CD14-positive monocyte (primary cell): ENCODE measurements at regions not wholly inside any gene's neighbourhood (a gene's known extent, or its start where the extent isn't known, plus 50 kb on each side); places are given as distances from the start of the nearest gene placed in this dataset.

Experiments used
- DNase-seq, 3 donors: peaks; one replicate each; pipeline ENCODE4 v3.0.0-alpha.2; 2011 to 2022
- H2AFZ ChIP-seq: 2 replicates; pipeline ENCODE4 v1.6.0; 2012; ENCODE audit warnings: mild to moderate bottlenecking, low read depth, low read length, inconsistent platforms; ENCODE audit not compliant: insufficient read depth, poor library complexity, severe bottlenecking
- H3K27ac ChIP-seq, 2 donors: 1 replicate in 1 of 2; 2 replicates in 1 of 2; pipeline ENCODE4 v1.5.1; 2012 to 2013; ENCODE audit warnings: low read length in 2 of 2, control low read depth in 1 of 2, inconsistent platforms in 1 of 2, low read depth in 1 of 2, mild to moderate bottlenecking in 1 of 2
- H3K27me3 ChIP-seq, 2 donors: one replicate each; pipeline versions ENCODE4 v1.6.0 to v1.6.1; 2011 to 2013; ENCODE audit warnings: low read length in 2 of 2; ENCODE audit not compliant: control insufficient read depth in 2 of 2, insufficient read depth in 2 of 2
- H3K36me3 ChIP-seq, 2 donors: replicated peaks in 1 of 2; 1 replicate in 1 of 2; 2 replicates in 1 of 2; pipeline versions ENCODE4 v1.5.1 to v1.6.1; 2012 to 2013; ENCODE audit warnings: low read length in 2 of 2, control low read depth in 1 of 2, inconsistent platforms in 1 of 2, mild to moderate bottlenecking in 1 of 2; ENCODE audit not compliant: insufficient read depth in 2 of 2, control insufficient read depth in 1 of 2
- H3K4me1 ChIP-seq, 2 donors: 1 replicate in 1 of 2; 2 replicates in 1 of 2; pipeline versions ENCODE4 v1.5.1 to v1.6.1; 2012 to 2013; ENCODE audit warnings: low read length in 2 of 2, control low read depth in 1 of 2, inconsistent platforms in 1 of 2, mild to moderate bottlenecking in 1 of 2, moderate library complexity in 1 of 2; ENCODE audit not compliant: insufficient read depth in 2 of 2, control insufficient read depth in 1 of 2
- H3K4me2 ChIP-seq: replicated peaks from 2 replicates; pipeline ENCODE3; 2012; ENCODE audit warnings: low read length, moderate library complexity, mild to moderate bottlenecking; ENCODE audit not compliant: poor library complexity, severe bottlenecking; ENCODE audit errors: extremely low read depth
- H3K4me3 ChIP-seq, 3 experiments: fragments of 200-600 bp in 1 of 3; sonication (generic) in 1 of 3; replicated peaks in 1 of 3; 1 replicate in 2 of 3; 2 replicates in 1 of 3; pipeline ENCODE4 v1.5.1; 2011 to 2013; ENCODE audit warnings: low read length in 3 of 3, mild to moderate bottlenecking in 3 of 3, control low read depth in 2 of 3, low read depth in 2 of 3, inconsistent platforms in 1 of 3, moderate library complexity in 1 of 3
- H3K79me2 ChIP-seq: 2 replicates; pipeline ENCODE4 v1.6.0; 2012; ENCODE audit warnings: mild to moderate bottlenecking, control low read depth, inconsistent platforms, low read length, moderate library complexity; ENCODE audit not compliant: insufficient read depth
- H3K9ac ChIP-seq: 2 replicates; pipeline ENCODE4 v1.6.0; 2017; ENCODE audit warnings: low read length, mild to moderate bottlenecking; ENCODE audit not compliant: insufficient read depth, poor library complexity, severe bottlenecking
- H3K9me3 ChIP-seq, 2 donors: replicated peaks in 1 of 2; 1 replicate in 1 of 2; 2 replicates in 1 of 2; pipeline versions ENCODE4 v1.5.1 to v1.6.1; 2012 to 2013; ENCODE audit warnings: low read length in 2 of 2, control low read depth in 1 of 2; ENCODE audit not compliant: control insufficient read depth in 1 of 2, insufficient read depth in 1 of 2
- H4K20me1 ChIP-seq: 2 replicates; pipeline ENCODE4 v1.6.0; 2012; ENCODE audit warnings: mild to moderate bottlenecking, low read length, control low read depth, moderate library complexity; ENCODE audit not compliant: insufficient read depth
- H3K27ac Mint-ChIP-seq, 7 donors: one replicate each; pipeline ENCODE4 v1.8.0; 2020; ENCODE audit warnings: mild to moderate bottlenecking in 7 of 7, mixed read lengths in 7 of 7, moderate library complexity in 6 of 7, inconsistent platforms in 2 of 7
- H3K27me3 Mint-ChIP-seq, 3 donors: one replicate each; pipeline ENCODE4 v1.8.0; 2021 to 2022; ENCODE audit warnings: low read depth in 3 of 3, mild to moderate bottlenecking in 3 of 3, mixed read lengths in 3 of 3, moderate library complexity in 3 of 3, inconsistent platforms in 1 of 3
- H3K36me3 Mint-ChIP-seq, 2 donors: one replicate each; pipeline ENCODE4 v1.8.0; 2020; ENCODE audit warnings: mixed read lengths in 2 of 2, inconsistent platforms in 1 of 2, mild to moderate bottlenecking in 1 of 2
- H3K4me1 Mint-ChIP-seq: one replicate; pipeline ENCODE4 v1.8.0; 2020; ENCODE audit warnings: mild to moderate bottlenecking, mixed read lengths
- H3K4me3 Mint-ChIP-seq, 2 donors: one replicate each; pipeline ENCODE4 v1.8.0; 2020; ENCODE audit warnings: mild to moderate bottlenecking in 2 of 2, mixed read lengths in 2 of 2, moderate library complexity in 1 of 2
- H3K9me3 Mint-ChIP-seq, 7 donors: one replicate each; pipeline ENCODE4 v1.8.0; 2020 to 2022; ENCODE audit warnings: mixed read lengths in 7 of 7, mild to moderate bottlenecking in 6 of 7, moderate library complexity in 6 of 7, inconsistent platforms in 2 of 7
- WGBS: methylation state at CpG from one replicate; pipeline ENCODE4 v1.1.5; 2013; ENCODE audit warnings: missing lambda C conversion rate; ENCODE audit not compliant: insufficient coverage; 5-methylcytosine and 5-hydroxymethylcytosine counted together
- intact Hi-C, 2 donors: fragments of 100-400 bp; cut with micrococcal nuclease; formaldehyde crosslinking; loops; one replicate each; pipeline versions ENCODE4 v1.15.0 to v1.15.1; 2023
- TF ChIP-seq, protein P1 (sequence below): fragments of 200-600 bp; IDR thresholded peaks from one replicate; pipeline ENCODE4 v1.8.0; 2022; ENCODE audit warnings: antibody characterized with exemption, mild to moderate bottlenecking

DNA sequence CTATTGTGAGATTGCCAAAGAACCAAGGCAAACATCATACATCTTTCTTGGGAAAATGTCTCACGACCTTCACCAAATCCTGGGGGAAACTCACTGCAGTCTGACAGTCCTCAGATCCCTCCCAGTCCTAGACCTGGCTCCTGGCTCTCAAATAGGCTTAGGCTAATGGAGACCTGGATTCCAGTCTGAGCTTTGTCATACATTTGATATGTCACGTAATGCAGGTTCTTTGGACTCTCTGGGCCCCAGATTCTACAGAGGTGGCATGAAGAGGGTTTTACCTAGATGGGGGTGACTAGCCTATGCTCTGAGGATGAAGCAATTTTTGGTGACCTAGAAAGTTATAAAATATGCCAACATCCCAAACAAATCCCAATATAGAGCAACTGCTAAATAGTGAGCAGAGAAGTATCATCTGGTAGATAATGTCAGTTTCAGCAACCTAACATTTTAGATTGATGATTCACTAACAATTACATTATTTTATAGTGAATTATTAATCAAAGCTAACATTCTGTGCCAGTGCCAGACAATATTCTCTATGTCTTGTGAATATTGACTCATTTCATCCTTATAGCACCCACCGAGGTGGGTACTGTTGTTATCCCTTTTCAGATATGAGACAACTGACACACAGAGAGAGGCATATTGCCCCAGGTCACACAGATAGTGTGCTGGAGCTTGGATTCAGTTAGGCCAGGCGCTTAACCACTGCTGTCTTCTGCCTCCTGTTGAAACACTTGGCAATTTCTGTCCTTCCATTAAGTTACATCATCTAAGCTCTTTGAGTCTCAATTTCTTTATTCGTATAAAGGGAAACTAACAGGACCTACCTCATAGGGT, 195.4 kb upstream of the MAMLD1 start:
- no peaks in the 10 kb centered on the region for H3K36me3 ChIP-seq
- Mint-ChIP-seq H3K4me1 (no peaks in the 10 kb centered on the region), H3K27ac (no peak overlapping the region), H3K4me3 (no peak overlapping the region), H3K9me3 (peaks cover 0 to 2% (median 0%) of the 10 kb centered on the region in 7 donors), H3K36me3 (no peaks in the 10 kb centered on the region), H3K27me3 (peaks cover 0 to 3% (median 0%) of the 10 kb centered on the region in 3 donors)
- H3K4me2 ChIP-seq: no peak overlapping the region
- intact Hi-C loops: no loop called here
- no peak overlapping the region for H3K4me3 ChIP-seq
- no peak overlapping the region for H3K27ac ChIP-seq
- no peaks in the 10 kb centered on the region for H3K9me3 ChIP-seq
- H3K27me3 ChIP-seq: no peaks in the 10 kb centered on the region
- no peak overlapping the region for H3K9ac ChIP-seq
- TF ChIP-seq, protein P1, sequence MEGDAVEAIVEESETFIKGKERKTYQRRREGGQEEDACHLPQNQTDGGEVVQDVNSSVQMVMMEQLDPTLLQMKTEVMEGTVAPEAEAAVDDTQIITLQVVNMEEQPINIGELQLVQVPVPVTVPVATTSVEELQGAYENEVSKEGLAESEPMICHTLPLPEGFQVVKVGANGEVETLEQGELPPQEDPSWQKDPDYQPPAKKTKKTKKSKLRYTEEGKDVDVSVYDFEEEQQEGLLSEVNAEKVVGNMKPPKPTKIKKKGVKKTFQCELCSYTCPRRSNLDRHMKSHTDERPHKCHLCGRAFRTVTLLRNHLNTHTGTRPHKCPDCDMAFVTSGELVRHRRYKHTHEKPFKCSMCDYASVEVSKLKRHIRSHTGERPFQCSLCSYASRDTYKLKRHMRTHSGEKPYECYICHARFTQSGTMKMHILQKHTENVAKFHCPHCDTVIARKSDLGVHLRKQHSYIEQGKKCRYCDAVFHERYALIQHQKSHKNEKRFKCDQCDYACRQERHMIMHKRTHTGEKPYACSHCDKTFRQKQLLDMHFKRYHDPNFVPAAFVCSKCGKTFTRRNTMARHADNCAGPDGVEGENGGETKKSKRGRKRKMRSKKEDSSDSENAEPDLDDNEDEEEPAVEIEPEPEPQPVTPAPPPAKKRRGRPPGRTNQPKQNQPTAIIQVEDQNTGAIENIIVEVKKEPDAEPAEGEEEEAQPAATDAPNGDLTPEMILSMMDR: no peak
- H4K20me1 ChIP-seq: no peaks in the 10 kb centered on the region
- H3K4me1 ChIP-seq: no peaks in the 10 kb centered on the region
- H2AFZ ChIP-seq: no peak overlapping the region
- no peak for DNase-seq
- H3K79me2 ChIP-seq: no peaks in the 10 kb centered on the region
- WGBS: no CpG with 5 or more reads among the region's 5 CpGs

DNA sequence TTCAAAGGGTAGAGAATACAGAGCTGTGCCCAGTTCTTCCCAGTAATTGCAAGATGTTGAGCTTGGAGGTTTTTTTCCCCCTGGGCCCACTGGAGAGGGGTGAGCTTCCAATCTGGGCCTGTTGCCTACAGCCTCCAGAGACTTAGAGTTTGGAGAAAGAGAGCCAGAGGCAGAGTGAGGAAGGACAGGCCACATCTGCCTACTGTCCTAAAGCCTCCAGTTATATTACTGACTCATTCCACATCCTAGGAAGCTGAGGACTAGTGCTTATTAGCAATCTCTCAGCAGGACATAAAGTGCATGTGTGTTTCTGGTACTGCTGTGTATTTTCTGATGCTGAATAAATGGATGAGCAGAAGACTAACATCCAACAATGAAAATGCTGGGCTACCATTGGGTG, 181.0 kb upstream of the MAMLD1 start:
- intact Hi-C loops: no loop called here
- H3K4me1 Mint-ChIP-seq: no peaks in the 10 kb centered on the region
- H3K9me3 Mint-ChIP-seq: peaks cover 0 to 7% (median 3%) of the 10 kb centered on the region in 7 donors

More for the DNA sequence above, 181.0 kb upstream of the MAMLD1 start:
- Histone ChIP-seq H3K4me1 (no peaks in the 10 kb centered on the region), H3K27ac (no peak overlapping the region), H4K20me1 (no peaks in the 10 kb centered on the region), H3K27me3 (no peaks in the 10 kb centered on the region), H3K79me2 (no peaks in the 10 kb centered on the region), H3K36me3 (no peaks in the 10 kb centered on the region), H3K9me3 (no peaks in the 10 kb centered on the region), H2AFZ (no peak overlapping the region), H3K9ac (no peak overlapping the region), H3K4me3 (no peak overlapping the region), H3K4me2 (no peak overlapping the region)
- Mint-ChIP-seq H3K27me3 (peaks cover 0 to 9% (median 2%) of the 10 kb centered on the region in 3 donors), H3K27ac (no peak overlapping the region), H3K36me3 (no peaks in the 10 kb centered on the region), H3K4me3 (no peak overlapping the region)
- DNase-seq: no peak
- TF ChIP-seq, protein P1: no peak
